ENCODE measurements at regions not wholly inside any gene's neighbourhood (a gene's known extent, or its start where the extent isn't known, plus 50 kb on each side); places are given as distances from the start of the nearest gene placed in this dataset.

DNA sequence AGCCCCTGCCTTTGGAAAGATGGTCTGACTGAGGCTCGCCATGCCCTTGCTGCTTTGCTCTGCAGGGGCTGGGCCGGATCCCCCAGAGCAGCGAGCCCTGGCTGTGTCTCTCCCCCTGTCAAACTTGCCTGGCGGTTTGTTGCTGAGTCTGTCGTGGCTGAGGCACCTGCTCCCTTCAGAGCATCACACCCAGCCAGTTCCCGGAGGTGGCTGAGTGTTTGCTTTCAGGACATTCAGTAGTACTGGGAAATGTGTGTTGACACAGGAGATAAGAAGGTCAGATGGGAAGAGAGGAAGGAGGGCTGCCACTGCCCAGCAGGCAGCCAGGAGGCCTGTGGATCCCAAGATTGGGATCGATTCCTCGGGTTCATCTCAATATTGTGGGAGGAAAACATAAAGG lies 62.9 kb downstream of the GADD45G start:
- peak overlapping the region; percentile 31 to 68 for H3K27ac ChIP-seq
- H3K9me3 ChIP-seq: no peaks in the 10 kb centered on the region
- H3K27me3 ChIP-seq: no peaks in the 10 kb centered on the region
- no peak overlapping the region for H3K4me3 ChIP-seq
- H3K36me3 ChIP-seq: no peaks in the 10 kb centered on the region
- DNase-seq (ENCODE audit: low spot score in 2 of 2): peak in 1 of 2 donors; percentile 74
- H3K4me1 ChIP-seq: peaks cover 5 to 10% of the 10 kb centered on the region in 2 donors
- intact Hi-C loops (cut with DNase I; ENCODE audit: low total_unique reads): no loop called here
- TF ChIP-seq CTCF (IDR thresholded peaks at IDR 0.05): no peak
- TF ChIP-seq POLR2AphosphoS5 (IDR thresholded peaks at IDR 0.05): peak in 1 of 3 donors; percentile 60
- TF ChIP-seq POLR2A (IDR thresholded peaks at IDR 0.05): no peak

DNA sequence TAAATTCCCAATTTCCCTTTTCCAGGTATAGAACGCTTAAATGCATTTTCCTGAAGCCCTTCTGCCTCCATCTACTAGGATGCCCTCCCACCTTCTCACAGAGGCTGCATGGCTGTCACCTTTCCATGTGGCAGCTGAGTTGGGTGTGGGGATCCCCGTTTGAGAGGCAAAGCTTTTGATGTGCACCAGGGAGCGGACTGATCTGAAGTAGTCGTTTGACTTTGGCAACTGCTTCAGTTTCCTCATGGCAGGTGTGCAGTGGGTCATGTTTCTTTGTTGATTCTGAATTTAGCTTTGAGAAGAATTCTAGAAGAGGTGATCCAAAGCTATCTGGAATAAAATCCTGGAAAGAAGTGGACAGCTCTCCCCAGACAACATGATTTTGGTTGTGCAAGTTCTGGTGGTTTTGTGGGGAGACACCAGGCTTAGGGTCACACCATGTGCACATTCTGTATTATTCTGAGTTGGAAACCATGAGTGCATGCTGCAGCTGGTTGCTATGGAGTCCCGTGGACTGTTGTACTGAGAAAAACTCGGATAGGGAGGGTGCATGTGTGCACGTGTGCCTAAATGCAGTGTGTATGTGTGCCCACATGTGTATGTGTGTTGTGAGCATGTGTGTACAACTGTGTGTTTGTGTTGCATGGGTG lies 63.5 kb downstream of the GADD45G start:
- H3K27me3 ChIP-seq: no peaks in the 10 kb centered on the region
- peaks cover 4 to 8% of the 10 kb centered on the region in 2 donors for H3K4me1 ChIP-seq
- H3K9me3 ChIP-seq: no peaks in the 10 kb centered on the region
- TF ChIP-seq CTCF (IDR thresholded peaks at IDR 0.05) (no peak), POLR2A (IDR thresholded peaks at IDR 0.05) (no peak), POLR2AphosphoS5 (IDR thresholded peaks at IDR 0.05) (no peak)
- intact Hi-C loops (cut with DNase I; ENCODE audit: low total_unique reads): no loop called here
- DNase-seq (ENCODE audit: low spot score in 2 of 2): no peak
- no peaks in the 10 kb centered on the region for H3K36me3 ChIP-seq
- no peak overlapping the region for H3K4me3 ChIP-seq
- H3K27ac ChIP-seq: peak overlapping the region; percentile 31 to 68

- H3K27ac ChIP-seq: peak overlapping the region in 1 of 2 donors; percentile 30
- intact Hi-C loops (cut with DNase I; ENCODE audit: low total_unique reads): no loop called here
- no peak for DNase-seq (ENCODE audit: low spot score in 2 of 2)
- H3K4me1 ChIP-seq: peaks cover 4 to 6% of the 10 kb centered on the region in 2 donors
- H3K9me3 ChIP-seq: no peaks in the 10 kb centered on the region
- no peak for TF ChIP-seq POLR2A (IDR thresholded peaks at IDR 0.05)
- TF ChIP-seq CTCF (IDR thresholded peaks at IDR 0.05): no peak
- TF ChIP-seq POLR2AphosphoS5 (IDR thresholded peaks at IDR 0.05): no peak
- no peaks in the 10 kb centered on the region for H3K36me3 ChIP-seq
- no peaks in the 10 kb centered on the region for H3K27me3 ChIP-seq
- no peak overlapping the region for H3K4me3 ChIP-seq
These were observed 64.0 kb downstream of the GADD45G start for GRCh38 chr9:89668866-89669246.

GRCh38 chr9:89669361-89669842 lies 64.6 kb downstream of the GADD45G start:
- intact Hi-C loops (cut with DNase I; ENCODE audit: low total_unique reads): no loop called here
- DNase-seq (ENCODE audit: low spot score in 2 of 2): no peak
- H3K36me3 ChIP-seq: no peaks in the 10 kb centered on the region

More at GRCh38 chr9:89669361-89669842, 64.6 kb downstream of the GADD45G start:
- H3K4me1 ChIP-seq: peaks cover 0 to under 1% of the 10 kb centered on the region in 2 donors
- TF ChIP-seq CTCF (IDR thresholded peaks at IDR 0.05) (no peak), POLR2AphosphoS5 (IDR thresholded peaks at IDR 0.05) (no peak), POLR2A (IDR thresholded peaks at IDR 0.05) (no peak)
- H3K9me3 ChIP-seq: no peaks in the 10 kb centered on the region
- H3K27me3 ChIP-seq: no peaks in the 10 kb centered on the region
- H3K27ac ChIP-seq: peak overlapping the region in 1 of 2 donors; percentile 30
- no peak overlapping the region for H3K4me3 ChIP-seq

Measured in breast epithelium (tissue), 4 donors.